SK-N-SH (cell line): ENCODE measurements at regions not wholly inside any gene's neighbourhood (a gene's known extent, or its start where the extent isn't known, plus 50 kb on each side); places are given as distances from the start of the nearest gene placed in this dataset.

Experiments
- CTCF ChIA-PET: fragments of 300-600, 350-600 bp; formaldehyde crosslinking; extraction: SDS; loops from one replicate; lab custom pipeline; 2021; lab: Yijun Ruan, JAX
- POLR2A ChIA-PET: fragments of 350-600 bp; sonication (Branson Sonifier 250); formaldehyde crosslinking; extraction: SDS; loops from one replicate; lab custom pipeline; 2020; ENCODE audit warnings: antibody characterized with exemption, inconsistent platforms; lab: Yijun Ruan, JAX
- DNase-seq: peaks from one replicate; pipeline ENCODE4 v3.0.0; 2012
- H2AFZ ChIP-seq: fragments of 200-600 bp; sonication (generic); 2 replicates; pipeline ENCODE4 v1.8.1; 2016; ENCODE audit warnings: antibody characterized with exemption, mild to moderate bottlenecking, low read depth
- H3F3A ChIP-seq: fragments of 200-600 bp; sonication (generic); replicated peaks from 2 replicates; pipeline ENCODE3; 2016; ENCODE audit warnings: antibody characterized with exemption, mild to moderate bottlenecking; ENCODE audit not compliant: insufficient read depth
- H3K27ac ChIP-seq, 2 experiments: fragments of 200-500 bp in 1 of 2; fragments of 200-600 bp in 1 of 2; sonication (Bioruptor generic) in 1 of 2; sonication (generic), shearing (Covaris generic) in 1 of 2; 2 replicates each; pipeline versions ENCODE4 v1.5.1 to v1.6.1; 2014 to 2016; ENCODE audit warnings: low read depth in 2 of 2, inconsistent platforms in 1 of 2, low read length in 1 of 2, mild to moderate bottlenecking in 1 of 2, mixed read lengths in 1 of 2
- H3K27me3 ChIP-seq: fragments of 200-600 bp; sonication (generic), shearing (Covaris generic); 2 replicates; pipeline ENCODE4 v1.6.1; 2016; ENCODE audit warnings: mixed run types; ENCODE audit not compliant: insufficient read depth
- H3K36me3 ChIP-seq, 2 experiments: fragments of 200-500 bp in 1 of 2; fragments of 200-600 bp in 1 of 2; sonication (Bioruptor generic) in 1 of 2; sonication (generic) in 1 of 2; replicated peaks in 1 of 2; 2 replicates each; pipeline versions ENCODE3 to v1.5.1; 2014 to 2016; ENCODE audit warnings: low read length in 1 of 2, mild to moderate bottlenecking in 1 of 2; ENCODE audit not compliant: insufficient read depth in 2 of 2, control insufficient read depth in 1 of 2
- H3K4me1 ChIP-seq, 2 experiments: fragments of 200-500 bp in 1 of 2; fragments of 200-600 bp in 1 of 2; sonication (Bioruptor generic) in 1 of 2; sonication (generic), shearing (Covaris generic) in 1 of 2; 2 replicates each; pipeline versions ENCODE4 v1.5.1 to v1.6.1; 2014 to 2016; ENCODE audit warnings: low read depth in 1 of 2, low read length in 1 of 2, mixed run types in 1 of 2; ENCODE audit not compliant: insufficient read depth in 2 of 2, control insufficient read depth in 1 of 2
- H3K4me2 ChIP-seq: fragments of 200-600 bp; sonication (generic), shearing (Covaris generic); 2 replicates; pipeline ENCODE4 v1.6.1; 2017; ENCODE audit warnings: mixed run types
- H3K4me3 ChIP-seq, 2 experiments: fragments of 200-500 bp in 1 of 2; fragments of 200-600 bp in 1 of 2; sonication (Bioruptor generic) in 1 of 2; sonication (generic), shearing (Covaris generic) in 1 of 2; 2 replicates each; pipeline versions ENCODE4 v1.5.1 to v1.8.1; 2014 to 2016; ENCODE audit warnings: low read depth in 2 of 2, inconsistent platforms in 1 of 2, low read length in 1 of 2, mild to moderate bottlenecking in 1 of 2, mixed read lengths in 1 of 2, moderate library complexity in 1 of 2
- H3K79me2 ChIP-seq: fragments of 200-600 bp; sonication (generic); 2 replicates; pipeline ENCODE4 v1.8.1; 2017; ENCODE audit warnings: mild to moderate bottlenecking; ENCODE audit not compliant: insufficient read depth
- H3K9ac ChIP-seq: fragments of 200-600 bp; sonication (generic); 2 replicates; pipeline ENCODE4 v1.6.1; 2017; ENCODE audit warnings: mixed run types
- H3K9me2 ChIP-seq: fragments of 200-600 bp; sonication (generic); 2 replicates; pipeline ENCODE4 v1.6.1; 2017; ENCODE audit warnings: mixed run types
- H3K9me3 ChIP-seq: fragments of 200-600 bp; sonication (generic); 2 replicates; pipeline ENCODE4 v1.6.1; 2017; ENCODE audit warnings: mixed run types, mild to moderate bottlenecking, moderate library complexity
- H4K20me1 ChIP-seq: fragments of 200-600 bp; sonication (generic); 2 replicates; pipeline ENCODE4 v1.6.1; 2017; ENCODE audit warnings: mild to moderate bottlenecking, mixed run types; ENCODE audit not compliant: insufficient read depth
- ELF1 ChIP-seq: IDR thresholded peaks from 2 replicates; pipeline ENCODE4 v1.4.0; 2012
- EP300 ChIP-seq, 2 experiments: IDR thresholded peaks; 2 replicates each; pipeline versions ENCODE4 v1.4.0 to v1.6.1; 2012; ENCODE audit warnings: borderline replicate concordance in 1 of 2, low read depth in 1 of 2, low read length in 1 of 2
- EZH2phosphoT487 ChIP-seq: fragments of 200-600 bp; sonication (generic); IDR thresholded peaks from 2 replicates; pipeline ENCODE4 v1.6.1; 2017; ENCODE audit warnings: low read depth, mixed run types, mild to moderate bottlenecking, antibody characterized with exemption, moderate library complexity, borderline replicate concordance
- FOSL2 ChIP-seq: IDR thresholded peaks from 2 replicates; pipeline ENCODE4 v1.4.0; 2012; ENCODE audit warnings: low read depth, mild to moderate bottlenecking, moderate library complexity, borderline replicate concordance
- GATA2 ChIP-seq: sonication (generic); formaldehyde crosslinking; IDR thresholded peaks from 2 replicates; pipeline ENCODE4 v1.5.0; 2020; ENCODE audit warnings: mild to moderate bottlenecking, missing genetic modification reagents
- JUND ChIP-seq: IDR thresholded peaks from 2 replicates; pipeline ENCODE4 v1.4.0; 2012
- MEF2A ChIP-seq: IDR thresholded peaks from 2 replicates; pipeline ENCODE4 v1.4.0; 2012; ENCODE audit warnings: low read depth, borderline replicate concordance
- MXI1 ChIP-seq: IDR thresholded peaks from 2 replicates; pipeline ENCODE4 v1.6.1; 2012; ENCODE audit warnings: mild to moderate bottlenecking, low read depth, low read length, improper control_type of control experiment
- NFIC ChIP-seq: IDR thresholded peaks from 2 replicates; pipeline ENCODE4 v1.4.0; 2012; ENCODE audit warnings: borderline replicate concordance
- POLR2AphosphoS5 ChIP-seq: IDR thresholded peaks from 2 replicates; pipeline ENCODE4 v1.6.1; 2012; ENCODE audit warnings: low read depth, low read length
- RFX5 ChIP-seq: IDR thresholded peaks from 2 replicates; pipeline ENCODE4 v1.6.1; 2012; ENCODE audit warnings: mild to moderate bottlenecking, improper control_type of control experiment, low read length
- SIN3A ChIP-seq: IDR thresholded peaks from 2 replicates; pipeline ENCODE4 v1.6.1; 2012; ENCODE audit warnings: low read depth, mild to moderate bottlenecking, low read length, moderate library complexity, borderline replicate concordance
- TEAD4 ChIP-seq: IDR thresholded peaks from 2 replicates; pipeline ENCODE4 v1.4.0; 2012; ENCODE audit warnings: mild to moderate bottlenecking, borderline replicate concordance; ENCODE audit not compliant: insufficient read depth
- YY1 ChIP-seq: IDR thresholded peaks from 2 replicates; pipeline ENCODE4 v1.4.0; 2012; ENCODE audit warnings: low read depth, mild to moderate bottlenecking
- WGBS: methylation state at CpG from one replicate; pipeline ENCODE4 v1.1.6; 2017; ENCODE audit warnings: low lambda C conversion rate; 5-methylcytosine and 5-hydroxymethylcytosine counted together
- TF ChIP-seq, protein P1 (sequence below): fragments of 200-600 bp; sonication (generic); IDR thresholded peaks from 2 replicates; pipeline ENCODE4 v1.6.1; 2017; ENCODE audit warnings: antibody characterized with exemption, mild to moderate bottlenecking, moderate library complexity
- TF ChIP-seq, protein P2 (sequence below): fragments of 150-350 bp; IDR thresholded peaks from 2 replicates; pipeline ENCODE4 v1.6.1; 2017; ENCODE audit warnings: antibody characterized with exemption, low read length, low read depth, borderline replicate concordance
- TF ChIP-seq, protein P3 (sequence below): IDR thresholded peaks from 2 replicates; pipeline ENCODE4 v1.4.0; 2012; ENCODE audit warnings: low read depth, borderline replicate concordance
- TF ChIP-seq, protein P4 (sequence below): IDR thresholded peaks from 2 replicates; pipeline ENCODE4; 2012
- TF ChIP-seq, protein P5 (sequence below): fragments of 150-350 bp; IDR thresholded peaks from 2 replicates; pipeline ENCODE4 v1.6.1; 2016; ENCODE audit warnings: mild to moderate bottlenecking, low read depth, low read length

DNA sequence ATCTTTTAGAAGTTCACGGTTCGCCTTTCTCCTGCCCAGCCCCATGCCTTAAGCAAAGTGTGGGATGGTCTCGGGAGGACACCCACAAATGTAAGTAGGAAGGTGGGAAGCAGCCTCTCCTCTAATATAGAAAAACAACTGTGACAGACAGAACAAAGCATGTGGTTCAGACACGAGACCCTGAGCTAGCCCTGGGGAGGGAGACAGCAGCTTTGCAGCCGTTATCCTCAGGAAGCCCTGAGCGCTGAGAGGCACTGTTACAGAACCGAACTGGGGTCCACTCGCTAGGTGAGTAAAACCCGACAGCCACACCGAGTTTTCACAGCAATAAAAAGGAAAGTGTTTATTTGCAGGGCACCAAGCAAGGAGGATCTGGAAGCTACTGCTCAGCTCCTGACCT is 210.6 kb downstream of the UQCRFS1 start:
- 40% methylated on average over 10 of the region's 10 CpGs for WGBS
- H3K4me1 ChIP-seq, result no peaks in the 10 kb centered on the region
- ChIA-PET POLR2A (no interaction called here), CTCF (interaction anchor here (1.1 kb wide), 1 partner anchor 258 kb away, joined by 4 read pairs; no protein-coding TSS in a partner anchor)
- H3K27me3 ChIP-seq, result no peaks in the 10 kb centered on the region
- no peaks in the 10 kb centered on the region for H4K20me1 ChIP-seq
- H3K9me2 ChIP-seq, result no peaks in the 10 kb centered on the region
- H3K79me2 ChIP-seq, result no peaks in the 10 kb centered on the region
- no peaks in the 10 kb centered on the region for H3K9me3 ChIP-seq
- H3K27ac ChIP-seq, result no peak overlapping the region
- no peak overlapping the region for H3K4me2 ChIP-seq
- DNase-seq, result no peak
- peaks cover 8% of the 10 kb centered on the region for H3F3A ChIP-seq
- no peak overlapping the region for H3K4me3 ChIP-seq
- no peak overlapping the region for H2AFZ ChIP-seq
- no peak overlapping the region for H3K9ac ChIP-seq
- TF ChIP-seq RFX5 (no peak), YY1 (no peak), SIN3A (no peak), MEF2A (no peak), JUND (no peak), TEAD4 (no peak), POLR2AphosphoS5 (no peak), NFIC (no peak), EP300 (IDR thresholded peaks at IDR 0.05; ENCODE audit: borderline replicate concordance in 1 of 2, low read depth in 1 of 2, low read length in 1 of 2) (no peak), EZH2phosphoT487 (no peak), FOSL2 (no peak), MXI1 (no peak), ELF1 (no peak), GATA2 (no peak)
- TF ChIP-seq, protein P1, sequence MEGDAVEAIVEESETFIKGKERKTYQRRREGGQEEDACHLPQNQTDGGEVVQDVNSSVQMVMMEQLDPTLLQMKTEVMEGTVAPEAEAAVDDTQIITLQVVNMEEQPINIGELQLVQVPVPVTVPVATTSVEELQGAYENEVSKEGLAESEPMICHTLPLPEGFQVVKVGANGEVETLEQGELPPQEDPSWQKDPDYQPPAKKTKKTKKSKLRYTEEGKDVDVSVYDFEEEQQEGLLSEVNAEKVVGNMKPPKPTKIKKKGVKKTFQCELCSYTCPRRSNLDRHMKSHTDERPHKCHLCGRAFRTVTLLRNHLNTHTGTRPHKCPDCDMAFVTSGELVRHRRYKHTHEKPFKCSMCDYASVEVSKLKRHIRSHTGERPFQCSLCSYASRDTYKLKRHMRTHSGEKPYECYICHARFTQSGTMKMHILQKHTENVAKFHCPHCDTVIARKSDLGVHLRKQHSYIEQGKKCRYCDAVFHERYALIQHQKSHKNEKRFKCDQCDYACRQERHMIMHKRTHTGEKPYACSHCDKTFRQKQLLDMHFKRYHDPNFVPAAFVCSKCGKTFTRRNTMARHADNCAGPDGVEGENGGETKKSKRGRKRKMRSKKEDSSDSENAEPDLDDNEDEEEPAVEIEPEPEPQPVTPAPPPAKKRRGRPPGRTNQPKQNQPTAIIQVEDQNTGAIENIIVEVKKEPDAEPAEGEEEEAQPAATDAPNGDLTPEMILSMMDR, result no peak
- TF ChIP-seq, protein P2, sequence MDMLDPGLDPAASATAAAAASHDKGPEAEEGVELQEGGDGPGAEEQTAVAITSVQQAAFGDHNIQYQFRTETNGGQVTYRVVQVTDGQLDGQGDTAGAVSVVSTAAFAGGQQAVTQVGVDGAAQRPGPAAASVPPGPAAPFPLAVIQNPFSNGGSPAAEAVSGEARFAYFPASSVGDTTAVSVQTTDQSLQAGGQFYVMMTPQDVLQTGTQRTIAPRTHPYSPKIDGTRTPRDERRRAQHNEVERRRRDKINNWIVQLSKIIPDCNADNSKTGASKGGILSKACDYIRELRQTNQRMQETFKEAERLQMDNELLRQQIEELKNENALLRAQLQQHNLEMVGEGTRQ, result no peak
- TF ChIP-seq, protein P3, sequence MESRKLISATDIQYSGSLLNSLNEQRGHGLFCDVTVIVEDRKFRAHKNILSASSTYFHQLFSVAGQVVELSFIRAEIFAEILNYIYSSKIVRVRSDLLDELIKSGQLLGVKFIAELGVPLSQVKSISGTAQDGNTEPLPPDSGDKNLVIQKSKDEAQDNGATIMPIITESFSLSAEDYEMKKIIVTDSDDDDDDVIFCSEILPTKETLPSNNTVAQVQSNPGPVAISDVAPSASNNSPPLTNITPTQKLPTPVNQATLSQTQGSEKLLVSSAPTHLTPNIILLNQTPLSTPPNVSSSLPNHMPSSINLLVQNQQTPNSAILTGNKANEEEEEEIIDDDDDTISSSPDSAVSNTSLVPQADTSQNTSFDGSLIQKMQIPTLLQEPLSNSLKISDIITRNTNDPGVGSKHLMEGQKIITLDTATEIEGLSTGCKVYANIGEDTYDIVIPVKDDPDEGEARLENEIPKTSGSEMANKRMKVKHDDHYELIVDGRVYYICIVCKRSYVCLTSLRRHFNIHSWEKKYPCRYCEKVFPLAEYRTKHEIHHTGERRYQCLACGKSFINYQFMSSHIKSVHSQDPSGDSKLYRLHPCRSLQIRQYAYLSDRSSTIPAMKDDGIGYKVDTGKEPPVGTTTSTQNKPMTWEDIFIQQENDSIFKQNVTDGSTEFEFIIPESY, result no peak
- TF ChIP-seq, protein P4, sequence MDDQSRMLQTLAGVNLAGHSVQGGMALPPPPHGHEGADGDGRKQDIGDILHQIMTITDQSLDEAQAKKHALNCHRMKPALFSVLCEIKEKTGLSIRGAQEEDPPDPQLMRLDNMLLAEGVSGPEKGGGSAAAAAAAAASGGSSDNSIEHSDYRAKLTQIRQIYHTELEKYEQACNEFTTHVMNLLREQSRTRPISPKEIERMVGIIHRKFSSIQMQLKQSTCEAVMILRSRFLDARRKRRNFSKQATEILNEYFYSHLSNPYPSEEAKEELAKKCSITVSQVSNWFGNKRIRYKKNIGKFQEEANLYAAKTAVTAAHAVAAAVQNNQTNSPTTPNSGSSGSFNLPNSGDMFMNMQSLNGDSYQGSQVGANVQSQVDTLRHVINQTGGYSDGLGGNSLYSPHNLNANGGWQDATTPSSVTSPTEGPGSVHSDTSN, result no peak
- TF ChIP-seq, protein P5, sequence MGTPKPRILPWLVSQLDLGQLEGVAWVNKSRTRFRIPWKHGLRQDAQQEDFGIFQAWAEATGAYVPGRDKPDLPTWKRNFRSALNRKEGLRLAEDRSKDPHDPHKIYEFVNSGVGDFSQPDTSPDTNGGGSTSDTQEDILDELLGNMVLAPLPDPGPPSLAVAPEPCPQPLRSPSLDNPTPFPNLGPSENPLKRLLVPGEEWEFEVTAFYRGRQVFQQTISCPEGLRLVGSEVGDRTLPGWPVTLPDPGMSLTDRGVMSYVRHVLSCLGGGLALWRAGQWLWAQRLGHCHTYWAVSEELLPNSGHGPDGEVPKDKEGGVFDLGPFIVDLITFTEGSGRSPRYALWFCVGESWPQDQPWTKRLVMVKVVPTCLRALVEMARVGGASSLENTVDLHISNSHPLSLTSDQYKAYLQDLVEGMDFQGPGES, result no peak
- H3K36me3 ChIP-seq, result no peaks in the 10 kb centered on the region
